ENCODE measurements at regions not wholly inside any gene's neighbourhood (a gene's known extent, or its start where the extent isn't known, plus 50 kb on each side); places are given as distances from the start of the nearest gene placed in this dataset.

DNA sequence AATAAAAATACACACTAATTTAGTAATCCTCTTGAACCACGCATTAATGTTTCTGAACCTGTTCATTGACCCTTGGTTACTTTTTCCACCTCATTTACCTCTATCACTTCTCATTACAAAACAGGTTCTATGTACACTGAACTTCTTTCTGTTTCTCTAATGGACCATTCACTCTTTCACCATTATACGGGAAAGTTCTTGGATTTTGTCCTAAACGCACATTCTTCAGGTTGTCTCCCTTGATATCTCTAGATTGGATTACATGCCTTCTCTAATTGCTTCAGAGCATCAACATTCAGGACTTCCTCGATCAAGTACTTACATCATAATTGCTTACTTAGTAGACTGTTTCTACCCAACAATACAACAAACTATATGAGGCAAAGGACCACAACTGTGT, 359.4 kb upstream of the FSTL5 start:
- ChIA-PET POLR2A (ENCODE audit: low non-redundant PET) (no interaction called here), CTCF (interaction anchor here (0.7 kb wide), 1 partner anchor 12 kb away, joined by 3 read pairs; no protein-coding TSS in a partner anchor)
- intact Hi-C loops (cut with micrococcal nuclease; ENCODE audit: unreplicated experiment) = no loop called here
- TF ChIP-seq EZH2 (IDR thresholded peaks at IDR 0.05; ENCODE audit: borderline replicate concordance, low read depth, low read length, poor library complexity, severe bottlenecking) = no peak
- TF ChIP-seq, protein P1, sequence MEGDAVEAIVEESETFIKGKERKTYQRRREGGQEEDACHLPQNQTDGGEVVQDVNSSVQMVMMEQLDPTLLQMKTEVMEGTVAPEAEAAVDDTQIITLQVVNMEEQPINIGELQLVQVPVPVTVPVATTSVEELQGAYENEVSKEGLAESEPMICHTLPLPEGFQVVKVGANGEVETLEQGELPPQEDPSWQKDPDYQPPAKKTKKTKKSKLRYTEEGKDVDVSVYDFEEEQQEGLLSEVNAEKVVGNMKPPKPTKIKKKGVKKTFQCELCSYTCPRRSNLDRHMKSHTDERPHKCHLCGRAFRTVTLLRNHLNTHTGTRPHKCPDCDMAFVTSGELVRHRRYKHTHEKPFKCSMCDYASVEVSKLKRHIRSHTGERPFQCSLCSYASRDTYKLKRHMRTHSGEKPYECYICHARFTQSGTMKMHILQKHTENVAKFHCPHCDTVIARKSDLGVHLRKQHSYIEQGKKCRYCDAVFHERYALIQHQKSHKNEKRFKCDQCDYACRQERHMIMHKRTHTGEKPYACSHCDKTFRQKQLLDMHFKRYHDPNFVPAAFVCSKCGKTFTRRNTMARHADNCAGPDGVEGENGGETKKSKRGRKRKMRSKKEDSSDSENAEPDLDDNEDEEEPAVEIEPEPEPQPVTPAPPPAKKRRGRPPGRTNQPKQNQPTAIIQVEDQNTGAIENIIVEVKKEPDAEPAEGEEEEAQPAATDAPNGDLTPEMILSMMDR (conservative IDR thresholded peaks at IDR 0.05; ENCODE audit: low read depth, low read length) = no peak
- Histone ChIP-seq H3K36me3 (ENCODE audit: insufficient read depth, low read length, poor library complexity, severe bottlenecking) (no peaks in the 10 kb centered on the region), H3K9me3 (ENCODE audit: low read depth, low read length, poor library complexity, severe bottlenecking) (no peaks in the 10 kb centered on the region), H3K27me3 (replicated peaks; ENCODE audit: insufficient read depth, low read depth, low read length, poor library complexity) (no peaks in the 10 kb centered on the region), H3K27ac (ENCODE audit: low read depth, low read length, poor library complexity, severe bottlenecking) (no peak overlapping the region), H3K4me3 (ENCODE audit: low read depth, low read length, poor library complexity, severe bottlenecking) (no peak overlapping the region), H3K4me1 (ENCODE audit: insufficient read depth, low read length, poor library complexity, severe bottlenecking) (no peaks in the 10 kb centered on the region)
- no TSS peak for BruUV-seq (replicated peaks)
- peak; percentile 10 for DNase-seq (ENCODE audit: low spot score)

DNA sequence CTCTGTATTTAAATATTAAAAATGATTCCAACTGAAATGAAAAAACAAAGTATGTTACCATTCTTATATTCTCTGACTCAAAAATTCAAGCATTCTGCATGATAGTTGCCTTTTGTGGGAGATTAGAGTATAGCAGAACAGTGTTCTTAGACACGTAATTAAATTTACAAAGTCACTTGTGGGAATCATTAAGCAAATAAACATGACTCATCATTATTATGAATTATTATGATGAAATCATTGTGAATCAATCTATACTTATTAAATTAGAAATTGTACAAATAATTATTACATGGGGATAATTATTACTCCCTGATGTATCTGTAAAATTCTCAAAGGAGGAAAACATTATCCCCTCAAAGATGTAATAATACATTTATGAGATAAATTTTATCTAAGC, 358.9 kb upstream of the FSTL5 start:
- Histone ChIP-seq H3K27me3 (replicated peaks; ENCODE audit: insufficient read depth, low read depth, low read length, poor library complexity) (no peaks in the 10 kb centered on the region), H3K4me1 (ENCODE audit: insufficient read depth, low read length, poor library complexity, severe bottlenecking) (no peaks in the 10 kb centered on the region), H3K27ac (ENCODE audit: low read depth, low read length, poor library complexity, severe bottlenecking) (no peak overlapping the region), H3K9me3 (ENCODE audit: low read depth, low read length, poor library complexity, severe bottlenecking) (no peaks in the 10 kb centered on the region), H3K4me3 (ENCODE audit: low read depth, low read length, poor library complexity, severe bottlenecking) (no peak overlapping the region), H3K36me3 (ENCODE audit: insufficient read depth, low read length, poor library complexity, severe bottlenecking) (no peaks in the 10 kb centered on the region)
- no peak for DNase-seq (ENCODE audit: low spot score)
- TF ChIP-seq EZH2 (IDR thresholded peaks at IDR 0.05; ENCODE audit: borderline replicate concordance, low read depth, low read length, poor library complexity, severe bottlenecking) = no peak
- TF ChIP-seq, protein P1 (conservative IDR thresholded peaks at IDR 0.05; ENCODE audit: low read depth, low read length) = no peak
- no TSS peak for BruUV-seq (replicated peaks)
- ChIA-PET CTCF (no interaction called here), POLR2A (ENCODE audit: low non-redundant PET) (no interaction called here)
- intact Hi-C loops (cut with micrococcal nuclease; ENCODE audit: unreplicated experiment) = no loop called here

DNA sequence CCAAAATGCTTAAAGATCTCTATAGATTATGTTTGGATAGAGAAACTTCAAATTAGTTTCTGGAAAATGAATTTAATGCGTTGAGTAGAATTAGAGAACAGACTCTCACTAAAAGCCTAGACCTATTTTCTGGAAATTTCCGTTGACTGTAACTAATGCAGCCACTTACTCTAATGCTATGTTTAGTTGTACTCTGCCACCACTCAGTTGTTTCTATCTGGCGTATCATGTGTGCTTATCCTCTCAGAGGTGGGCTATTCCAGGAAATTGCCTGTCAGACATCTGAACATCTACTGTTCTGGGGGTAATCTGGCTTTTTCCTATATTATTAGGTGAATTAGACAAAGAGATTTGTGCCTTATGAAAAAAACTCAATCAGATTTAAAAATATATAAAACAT, 347.1 kb upstream of the FSTL5 start:
- Histone ChIP-seq H3K9me3 (ENCODE audit: low read depth, low read length, poor library complexity, severe bottlenecking) (no peaks in the 10 kb centered on the region), H3K27ac (ENCODE audit: low read depth, low read length, poor library complexity, severe bottlenecking) (no peak overlapping the region), H3K27me3 (replicated peaks; ENCODE audit: insufficient read depth, low read depth, low read length, poor library complexity) (no peaks in the 10 kb centered on the region), H3K36me3 (ENCODE audit: insufficient read depth, low read length, poor library complexity, severe bottlenecking) (no peaks in the 10 kb centered on the region), H3K4me1 (ENCODE audit: insufficient read depth, low read length, poor library complexity, severe bottlenecking) (no peaks in the 10 kb centered on the region), H3K4me3 (ENCODE audit: low read depth, low read length, poor library complexity, severe bottlenecking) (no peak overlapping the region)
- no peak for DNase-seq (ENCODE audit: low spot score)
- ChIA-PET POLR2A (ENCODE audit: low non-redundant PET) (no interaction called here), CTCF (no interaction called here)
- TF ChIP-seq, protein P1 (conservative IDR thresholded peaks at IDR 0.05; ENCODE audit: low read depth, low read length) = no peak
- TF ChIP-seq EZH2 (IDR thresholded peaks at IDR 0.05; ENCODE audit: borderline replicate concordance, low read depth, low read length, poor library complexity, severe bottlenecking) = no peak
- intact Hi-C loops (cut with micrococcal nuclease; ENCODE audit: unreplicated experiment) = no loop called here
- no TSS peak for BruUV-seq (replicated peaks)

Data from A673 (cell line).